ENCODE measurements at regions not wholly inside any gene's neighbourhood (a gene's known extent, or its start where the extent isn't known, plus 50 kb on each side); places are given as distances from the start of the nearest gene placed in this dataset.

- no peak overlapping the region for H3K9ac ChIP-seq
- no peaks in the 10 kb centered on the region for H3K27me3 ChIP-seq (ENCODE audit: insufficient read depth, low read depth)
- no peak overlapping the region for H3K4me2 ChIP-seq
- no peaks in the 10 kb centered on the region for H4K20me1 ChIP-seq (ENCODE audit: insufficient read depth)
- TF ChIP-seq CTCF (conservative IDR thresholded peaks at IDR 0.05; ENCODE audit: low read depth, low read length): no peak
- H3K36me3 ChIP-seq (ENCODE audit: insufficient read depth): no peaks in the 10 kb centered on the region
- H3K79me2 ChIP-seq (ENCODE audit: insufficient read depth, low read depth): no peaks in the 10 kb centered on the region
- H3K4me3 ChIP-seq (IDR thresholded peaks at IDR 0.05; ENCODE audit: insufficient read depth, low read depth, low read length): no peak overlapping the region
- H3K27ac ChIP-seq: no peak overlapping the region
- no peaks in the 10 kb centered on the region for H3K4me1 ChIP-seq (ENCODE audit: low read depth, poor library complexity, severe bottlenecking)
- H2AFZ ChIP-seq (ENCODE audit: low read depth): no peak overlapping the region
Observed at GRCh38 chr13:109331011-109331433, 455.4 kb downstream of the IRS2 start.

GRCh38 chr13:109330123-109330522, 456.3 kb downstream of the IRS2 start:
- H3K4me3 ChIP-seq (IDR thresholded peaks at IDR 0.05; ENCODE audit: insufficient read depth, low read depth, low read length): no peak overlapping the region
- TF ChIP-seq CTCF (conservative IDR thresholded peaks at IDR 0.05; ENCODE audit: low read depth, low read length): no peak
- no peak overlapping the region for H3K27ac ChIP-seq
- no peak overlapping the region for H3K4me2 ChIP-seq
- no peaks in the 10 kb centered on the region for H4K20me1 ChIP-seq (ENCODE audit: insufficient read depth)
- H3K27me3 ChIP-seq (ENCODE audit: insufficient read depth, low read depth): no peaks in the 10 kb centered on the region
- no peaks in the 10 kb centered on the region for H3K4me1 ChIP-seq (ENCODE audit: low read depth, poor library complexity, severe bottlenecking)
- no peaks in the 10 kb centered on the region for H3K36me3 ChIP-seq (ENCODE audit: insufficient read depth)
- H3K79me2 ChIP-seq (ENCODE audit: insufficient read depth, low read depth): no peaks in the 10 kb centered on the region
- H3K9ac ChIP-seq: no peak overlapping the region
- no peak overlapping the region for H2AFZ ChIP-seq (ENCODE audit: low read depth)

GRCh38 chr13:109329175-109329574, 457.2 kb downstream of the IRS2 start:
- no peak for TF ChIP-seq CTCF (conservative IDR thresholded peaks at IDR 0.05; ENCODE audit: low read depth, low read length)
- Histone ChIP-seq H3K27ac (no peak overlapping the region), H3K4me1 (ENCODE audit: low read depth, poor library complexity, severe bottlenecking) (no peaks in the 10 kb centered on the region), H3K27me3 (ENCODE audit: insufficient read depth, low read depth) (no peaks in the 10 kb centered on the region), H3K4me2 (no peak overlapping the region), H3K79me2 (ENCODE audit: insufficient read depth, low read depth) (no peaks in the 10 kb centered on the region), H2AFZ (ENCODE audit: low read depth) (no peak overlapping the region), H3K36me3 (ENCODE audit: insufficient read depth) (no peaks in the 10 kb centered on the region), H3K4me3 (IDR thresholded peaks at IDR 0.05; ENCODE audit: insufficient read depth, low read depth, low read length) (no peak overlapping the region), H4K20me1 (ENCODE audit: insufficient read depth) (no peaks in the 10 kb centered on the region), H3K9ac (no peak overlapping the region)

- no peak overlapping the region for H3K4me3 ChIP-seq (IDR thresholded peaks at IDR 0.05; ENCODE audit: insufficient read depth, low read depth, low read length)
- no peaks in the 10 kb centered on the region for H3K27me3 ChIP-seq (ENCODE audit: insufficient read depth, low read depth)
- no peak overlapping the region for H3K27ac ChIP-seq
- no peaks in the 10 kb centered on the region for H3K79me2 ChIP-seq (ENCODE audit: insufficient read depth, low read depth)
- H3K4me1 ChIP-seq (ENCODE audit: low read depth, poor library complexity, severe bottlenecking): no peaks in the 10 kb centered on the region
- H3K4me2 ChIP-seq: no peak overlapping the region
- H4K20me1 ChIP-seq (ENCODE audit: insufficient read depth): no peaks in the 10 kb centered on the region
- H3K9ac ChIP-seq: no peak overlapping the region
- no peak for TF ChIP-seq CTCF (conservative IDR thresholded peaks at IDR 0.05; ENCODE audit: low read depth, low read length)
- no peaks in the 10 kb centered on the region for H3K36me3 ChIP-seq (ENCODE audit: insufficient read depth)
- H2AFZ ChIP-seq (ENCODE audit: low read depth): no peak overlapping the region
Observed at GRCh38 chr13:109326601-109327000, 459.8 kb downstream of the IRS2 start.
